22Rv1 (cell line): ENCODE measurements at regions not wholly inside any gene's neighbourhood (a gene's known extent, or its start where the extent isn't known, plus 50 kb on each side); places are given as distances from the start of the nearest gene placed in this dataset.

Experiments used
- ZFX ChIP-seq: fragments of 450-650 bp; IDR thresholded peaks from 2 replicates; pipeline ENCODE4 v1.6.1; 2017; ENCODE audit warnings: antibody characterized with exemption, borderline replicate concordance
- TF ChIP-seq, protein P1 (sequence below): fragments of 450-650 bp; IDR thresholded peaks from 2 replicates; pipeline ENCODE4 v1.5.1; 2017; ENCODE audit warnings: mild to moderate bottlenecking

DNA sequence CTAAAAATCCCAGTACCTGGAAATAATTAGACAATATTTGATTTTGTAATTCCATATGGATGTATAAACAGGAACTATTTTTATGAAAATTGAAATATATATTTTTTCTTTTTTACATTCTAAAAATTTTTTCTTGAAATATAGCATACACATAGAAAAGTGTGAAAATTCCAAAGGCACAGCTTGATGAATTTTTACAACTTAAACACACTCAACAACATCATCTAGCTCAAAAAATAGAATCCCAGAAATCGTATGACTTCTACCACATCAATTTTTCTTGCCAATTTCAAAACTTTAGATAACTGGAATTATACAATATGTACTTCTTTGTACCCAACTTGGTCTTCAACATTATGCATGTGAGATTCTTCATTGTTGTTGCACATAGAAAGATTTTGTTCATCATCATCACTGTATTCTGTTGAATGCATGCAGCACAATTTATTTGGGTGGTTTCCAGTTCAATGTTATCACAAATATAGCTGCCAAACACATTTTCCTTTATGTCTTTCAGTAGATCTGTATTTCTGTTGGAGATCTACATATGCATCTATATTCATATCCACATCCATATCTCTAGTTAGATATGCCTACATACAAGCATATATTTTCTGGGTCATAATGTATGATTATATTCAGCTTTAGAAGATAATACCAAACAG, 340.7 kb upstream of the SLIT2 start:
- TF ChIP-seq ZFX: no peak
- TF ChIP-seq, protein P1, sequence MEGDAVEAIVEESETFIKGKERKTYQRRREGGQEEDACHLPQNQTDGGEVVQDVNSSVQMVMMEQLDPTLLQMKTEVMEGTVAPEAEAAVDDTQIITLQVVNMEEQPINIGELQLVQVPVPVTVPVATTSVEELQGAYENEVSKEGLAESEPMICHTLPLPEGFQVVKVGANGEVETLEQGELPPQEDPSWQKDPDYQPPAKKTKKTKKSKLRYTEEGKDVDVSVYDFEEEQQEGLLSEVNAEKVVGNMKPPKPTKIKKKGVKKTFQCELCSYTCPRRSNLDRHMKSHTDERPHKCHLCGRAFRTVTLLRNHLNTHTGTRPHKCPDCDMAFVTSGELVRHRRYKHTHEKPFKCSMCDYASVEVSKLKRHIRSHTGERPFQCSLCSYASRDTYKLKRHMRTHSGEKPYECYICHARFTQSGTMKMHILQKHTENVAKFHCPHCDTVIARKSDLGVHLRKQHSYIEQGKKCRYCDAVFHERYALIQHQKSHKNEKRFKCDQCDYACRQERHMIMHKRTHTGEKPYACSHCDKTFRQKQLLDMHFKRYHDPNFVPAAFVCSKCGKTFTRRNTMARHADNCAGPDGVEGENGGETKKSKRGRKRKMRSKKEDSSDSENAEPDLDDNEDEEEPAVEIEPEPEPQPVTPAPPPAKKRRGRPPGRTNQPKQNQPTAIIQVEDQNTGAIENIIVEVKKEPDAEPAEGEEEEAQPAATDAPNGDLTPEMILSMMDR: no peak
